ENCODE measurements at regions not wholly inside any gene's neighbourhood (a gene's known extent, or its start where the extent isn't known, plus 50 kb on each side); places are given as distances from the start of the nearest gene placed in this dataset.

DNA sequence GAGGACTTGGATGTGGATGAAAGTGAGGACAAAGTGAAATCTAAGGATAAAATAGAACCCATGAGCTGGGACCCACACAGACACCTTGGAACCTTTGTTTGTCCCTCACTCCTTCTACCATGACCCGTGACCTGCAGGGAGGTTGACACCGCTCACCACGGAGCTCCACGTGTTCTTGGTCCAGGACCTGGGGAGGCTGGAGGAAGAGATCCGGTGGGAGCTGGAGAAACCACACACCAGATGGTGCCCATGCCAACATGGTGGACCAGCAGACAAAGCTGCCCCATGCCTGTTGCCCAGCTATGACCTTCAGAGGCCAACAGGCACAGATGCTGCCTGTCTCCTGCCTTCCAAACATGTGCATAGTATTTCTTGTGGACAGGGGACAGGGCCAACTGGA, 721.9 kb downstream of the PTPRU start:
- no peak for TF ChIP-seq CTCF (IDR thresholded peaks at IDR 0.05 in 4 of 5, conservative IDR thresholded peaks at IDR 0.05 in 1 of 5)
- TF ChIP-seq POLR2A (IDR thresholded peaks at IDR 0.05), result no peak

All from gastrocnemius medialis (tissue), 4 donors.